ENCODE measurements at regions not wholly inside any gene's neighbourhood (a gene's known extent, or its start where the extent isn't known, plus 50 kb on each side); places are given as distances from the start of the nearest gene placed in this dataset.

DNA sequence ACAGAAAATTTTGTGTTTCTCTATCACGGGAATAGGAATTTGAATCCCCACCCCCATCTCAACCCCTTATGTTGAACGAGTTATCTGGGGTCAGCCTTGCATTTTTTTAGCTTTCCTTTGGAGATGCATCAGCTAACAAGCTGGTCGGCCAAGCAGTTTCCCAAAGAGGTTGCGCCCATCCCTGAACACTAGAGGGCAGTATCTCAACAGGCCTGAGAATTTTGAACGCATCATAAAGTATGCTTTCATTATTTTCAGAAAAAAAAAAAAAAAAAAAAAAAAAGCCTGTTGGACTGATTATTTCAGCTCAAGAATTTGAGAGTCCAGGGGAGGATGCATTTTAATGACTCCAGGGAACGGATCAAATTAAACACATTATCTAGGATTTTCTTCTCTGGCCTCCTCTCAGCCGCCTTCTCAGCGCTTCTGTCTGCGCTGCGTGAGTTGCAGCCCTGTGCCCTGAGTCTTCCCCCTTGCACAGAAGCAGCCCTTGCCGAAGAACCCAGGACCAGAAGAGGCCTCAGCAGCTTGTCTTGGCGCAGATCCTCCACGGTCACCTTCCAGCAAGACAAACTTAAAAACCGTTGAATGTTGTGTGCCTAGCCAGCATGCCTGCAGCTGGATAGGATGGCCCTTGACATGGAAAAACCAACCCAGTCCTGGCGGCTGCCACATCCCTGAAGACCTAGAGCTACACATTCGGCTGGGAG lies 76.6 kb upstream of the GZMB start:
- Histone ChIP-seq H3K36me3 (no peaks in the 10 kb centered on the region), H3K27me3 (no peaks in the 10 kb centered on the region), H3K4me1 (ENCODE audit: low read depth) (no peaks in the 10 kb centered on the region), H3K4me3 (no peak overlapping the region), H3K9me3 (ENCODE audit: low read depth) (no peaks in the 10 kb centered on the region), H3K27ac (no peak overlapping the region)
- TF ChIP-seq, protein P1, sequence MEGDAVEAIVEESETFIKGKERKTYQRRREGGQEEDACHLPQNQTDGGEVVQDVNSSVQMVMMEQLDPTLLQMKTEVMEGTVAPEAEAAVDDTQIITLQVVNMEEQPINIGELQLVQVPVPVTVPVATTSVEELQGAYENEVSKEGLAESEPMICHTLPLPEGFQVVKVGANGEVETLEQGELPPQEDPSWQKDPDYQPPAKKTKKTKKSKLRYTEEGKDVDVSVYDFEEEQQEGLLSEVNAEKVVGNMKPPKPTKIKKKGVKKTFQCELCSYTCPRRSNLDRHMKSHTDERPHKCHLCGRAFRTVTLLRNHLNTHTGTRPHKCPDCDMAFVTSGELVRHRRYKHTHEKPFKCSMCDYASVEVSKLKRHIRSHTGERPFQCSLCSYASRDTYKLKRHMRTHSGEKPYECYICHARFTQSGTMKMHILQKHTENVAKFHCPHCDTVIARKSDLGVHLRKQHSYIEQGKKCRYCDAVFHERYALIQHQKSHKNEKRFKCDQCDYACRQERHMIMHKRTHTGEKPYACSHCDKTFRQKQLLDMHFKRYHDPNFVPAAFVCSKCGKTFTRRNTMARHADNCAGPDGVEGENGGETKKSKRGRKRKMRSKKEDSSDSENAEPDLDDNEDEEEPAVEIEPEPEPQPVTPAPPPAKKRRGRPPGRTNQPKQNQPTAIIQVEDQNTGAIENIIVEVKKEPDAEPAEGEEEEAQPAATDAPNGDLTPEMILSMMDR (IDR thresholded peaks at IDR 0.05; ENCODE audit: low read depth, low read length): peak; percentile 93
- DNase-seq (ENCODE audit: low read depth in 1 of 2, low spot score in 1 of 2): peak; percentile 59 to 77

DNA sequence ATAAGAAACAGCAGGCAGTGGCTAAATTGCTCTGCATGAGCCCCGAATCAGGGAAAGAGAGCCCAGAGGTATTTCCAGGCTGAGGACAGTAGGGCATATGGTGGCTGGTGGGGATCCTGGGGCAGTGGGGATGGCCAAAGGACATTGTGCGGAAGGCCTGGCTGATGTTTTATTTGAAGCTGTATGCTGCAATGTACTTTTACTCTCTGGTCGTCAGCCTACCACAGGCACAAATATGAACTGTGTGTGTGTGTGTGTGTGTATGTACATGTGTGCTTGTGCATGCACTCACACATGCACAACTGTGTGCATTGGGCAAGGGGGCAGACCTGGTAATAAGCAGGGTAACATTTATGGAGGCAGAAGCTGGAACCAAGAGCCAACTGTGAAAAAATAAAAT lies 74.7 kb upstream of the GZMB start:
- Histone ChIP-seq H3K27ac (no peak overlapping the region), H3K36me3 (no peaks in the 10 kb centered on the region), H3K9me3 (ENCODE audit: low read depth) (no peaks in the 10 kb centered on the region), H3K4me3 (no peak overlapping the region), H3K4me1 (ENCODE audit: low read depth) (no peaks in the 10 kb centered on the region), H3K27me3 (no peaks in the 10 kb centered on the region)
- DNase-seq (ENCODE audit: low read depth in 1 of 2, low spot score in 1 of 2): no peak
- TF ChIP-seq, protein P1 (IDR thresholded peaks at IDR 0.05; ENCODE audit: low read depth, low read length): no peak

DNA sequence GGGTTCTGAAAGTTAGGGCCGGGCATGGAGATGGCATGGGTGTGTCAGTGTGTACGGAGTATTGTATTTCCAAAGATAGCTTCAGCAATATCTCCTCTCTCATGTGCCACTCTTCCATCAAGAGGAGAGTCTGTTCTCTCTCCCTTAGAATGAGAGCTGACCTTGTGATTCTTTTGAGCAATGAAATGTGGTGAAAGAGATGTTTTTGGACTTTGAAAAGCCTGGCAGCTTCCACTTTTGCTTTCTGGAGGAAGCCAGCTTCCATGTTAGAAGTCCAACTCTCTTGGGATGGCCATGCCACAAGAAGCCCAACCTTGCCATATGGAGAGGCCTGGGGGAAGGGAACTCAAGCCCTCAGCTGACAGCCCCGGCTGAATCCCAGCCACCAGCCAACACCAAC lies 72.4 kb upstream of the GZMB start:
- Histone ChIP-seq H3K4me1 (ENCODE audit: low read depth) (no peaks in the 10 kb centered on the region), H3K27me3 (no peaks in the 10 kb centered on the region), H3K9me3 (ENCODE audit: low read depth) (no peaks in the 10 kb centered on the region), H3K36me3 (no peaks in the 10 kb centered on the region), H3K4me3 (no peak overlapping the region), H3K27ac (no peak overlapping the region)
- no peak for DNase-seq (ENCODE audit: low read depth in 1 of 2, low spot score in 1 of 2)
- TF ChIP-seq, protein P1 (IDR thresholded peaks at IDR 0.05; ENCODE audit: low read depth, low read length): no peak

DNA sequence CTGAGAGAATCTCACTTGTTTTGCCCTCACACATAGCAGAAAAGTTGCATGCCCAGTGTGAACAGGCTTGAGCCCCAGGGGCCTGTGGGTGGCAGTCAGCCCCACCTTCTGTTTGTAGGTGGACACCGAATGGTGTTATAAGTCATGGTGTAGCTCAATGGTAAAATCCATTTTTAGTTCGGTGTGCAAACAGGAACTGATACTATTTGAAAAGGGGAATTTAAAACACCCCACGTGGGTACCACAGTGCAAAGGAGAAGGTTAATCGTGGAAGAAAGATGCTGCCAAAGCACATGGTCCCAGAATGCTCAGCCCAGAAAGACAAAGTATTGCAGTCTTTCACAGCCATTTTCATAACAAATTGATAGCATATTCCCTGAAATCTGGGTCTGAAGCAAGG lies 71.8 kb upstream of the GZMB start:
- no peaks in the 10 kb centered on the region for H3K36me3 ChIP-seq
- TF ChIP-seq, protein P1 (IDR thresholded peaks at IDR 0.05; ENCODE audit: low read depth, low read length): no peak
- H3K4me3 ChIP-seq: no peak overlapping the region
- no peaks in the 10 kb centered on the region for H3K27me3 ChIP-seq
- no peaks in the 10 kb centered on the region for H3K4me1 ChIP-seq (ENCODE audit: low read depth)
- no peak overlapping the region for H3K27ac ChIP-seq
- no peaks in the 10 kb centered on the region for H3K9me3 ChIP-seq (ENCODE audit: low read depth)
- no peak for DNase-seq (ENCODE audit: low read depth in 1 of 2, low spot score in 1 of 2)

DNA sequence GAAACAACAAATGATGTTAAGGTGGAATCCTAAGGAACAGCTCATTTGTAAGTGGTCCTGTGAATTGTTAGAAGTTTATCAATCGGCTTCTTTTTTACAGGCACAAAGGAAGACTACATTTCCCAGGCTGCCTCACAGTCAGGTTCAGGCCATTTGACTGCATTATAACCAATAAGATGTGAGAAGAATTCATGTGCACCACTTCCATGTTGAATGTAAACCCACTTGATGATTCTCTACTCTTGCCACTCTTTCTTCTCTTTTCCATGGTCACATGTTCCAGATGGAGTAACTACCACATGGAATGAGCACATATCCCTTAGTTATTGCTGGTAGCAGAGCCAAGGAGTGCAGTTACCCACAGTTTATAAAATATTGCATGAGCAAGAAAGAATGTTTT lies 67.1 kb upstream of the GZMB start:
- no peak overlapping the region for H3K4me3 ChIP-seq
- no peaks in the 10 kb centered on the region for H3K27me3 ChIP-seq
- H3K27ac ChIP-seq: no peak overlapping the region
- TF ChIP-seq, protein P1 (IDR thresholded peaks at IDR 0.05; ENCODE audit: low read depth, low read length): no peak
- no peaks in the 10 kb centered on the region for H3K36me3 ChIP-seq
- no peaks in the 10 kb centered on the region for H3K9me3 ChIP-seq (ENCODE audit: low read depth)
- DNase-seq (ENCODE audit: low read depth in 1 of 2, low spot score in 1 of 2): no peak
- no peaks in the 10 kb centered on the region for H3K4me1 ChIP-seq (ENCODE audit: low read depth)
